DOHH2 (cell line): ENCODE measurements at regions not wholly inside any gene's neighbourhood (a gene's known extent, or its start where the extent isn't known, plus 50 kb on each side); places are given as distances from the start of the nearest gene placed in this dataset.

ENCODE experiments used
- CTCF ChIP-seq: fragments of 200-600 bp; sonication (generic); IDR thresholded peaks from one replicate; pipeline ENCODE4 v1.5.1; 2014; ENCODE audit warnings: antibody characterized with exemption, mild to moderate bottlenecking, low read depth, low read length; ENCODE audit not compliant: poor library complexity, severe bottlenecking
- EZH2phosphoT487 ChIP-seq: fragments of 200-600 bp; sonication (generic); IDR thresholded peaks from 2 replicates; pipeline ENCODE4 v1.6.1; 2017; ENCODE audit warnings: borderline replicate concordance, mild to moderate bottlenecking, antibody characterized with exemption, low read length, moderate library complexity, mixed read lengths

- TF ChIP-seq CTCF (no peak), EZH2phosphoT487 (no peak)
These were observed 266.1 kb upstream of the C2CD4B start for GRCh38 chr15:62431008-62431797.
